DND-41 (cell line): ENCODE measurements at regions not wholly inside any gene's neighbourhood (a gene's known extent, or its start where the extent isn't known, plus 50 kb on each side); places are given as distances from the start of the nearest gene placed in this dataset.

Experiments used
- CTCF ChIP-seq: IDR thresholded peaks from 2 replicates; pipeline ENCODE4 v1.5.1; 2012; ENCODE audit warnings: borderline replicate concordance, low read length, moderate library complexity, mild to moderate bottlenecking; ENCODE audit not compliant: poor library complexity, severe bottlenecking; ENCODE audit errors: extremely low read depth
- EZH2 ChIP-seq: IDR thresholded peaks from 3 replicates; pipeline ENCODE4 v1.6.1; 2012; ENCODE audit warnings: borderline replicate concordance, low read depth, mild to moderate bottlenecking, moderate library complexity, low read length, inconsistent platforms; ENCODE audit not compliant: severe bottlenecking

- TF ChIP-seq CTCF (no peak), EZH2 (no peak)
Observed at GRCh38 chr13:21304256-21304655, 127.8 kb downstream of the MRPL57 start.
